Heart left ventricle (tissue), 13 donors: ENCODE measurements at regions not wholly inside any gene's neighbourhood (a gene's known extent, or its start where the extent isn't known, plus 50 kb on each side); places are given as distances from the start of the nearest gene placed in this dataset.
"Not testable (repeated sequence)": the region's sequence is repeated elsewhere in the genome, so short reads cannot be mapped to it uniquely, and the experiment has no call there.

Experiments used
- POLR2A ChIP-seq, 2 donors: fragments of 450-650 bp; IDR thresholded peaks; one replicate each; pipeline ENCODE4 v1.6.1; 2017; ENCODE audit warnings: antibody characterized with exemption in 2 of 2, mild to moderate bottlenecking in 2 of 2, moderate library complexity in 2 of 2
- TF ChIP-seq, protein P1 (sequence below), 12 donors: fragments of 200-600 bp; sonication (generic) in 4 of 12; IDR thresholded peaks; one replicate each; pipeline versions ENCODE4 v1.5.0 to v1.8.0; 2018 to 2022; ENCODE audit warnings: antibody characterized with exemption in 12 of 12, mild to moderate bottlenecking in 5 of 12
- donor health status: ischemic (EF 13 %, LVEDD 7.1; RV severe dilation, severe dysfunction).
- donor health status: DM: no; HTN: yes; CAD: no.
- donor health status: DM: no; HTN: no; CAD: no.
- donor health status: ischemic (EF 25% LVEDD 6.9; RV normal size, moderate dysfunction).
- donor health status: ischemic (EF 25% LVEDD 5.7; RV mildly dilated, moderate dysfunction).
- donor health status: ischemic (EF 35%, LVEDD 5.7; RV mildly dilated, moderate dysfunction).
- donor health status: nonischemic (EF 11% LVEDD 7.7; RV severe dilation, severe dysfunction).
- donor health status: DM: yes; HTN: yes; CAD: no.
- donor health status: PGD.
- donor health status: ischemic (EF 29% LVEDD 5.4; RV normal size, mild dysfunction).
- donor health status: nonischemic (EF 23%, LVEDD 6.1; RV moderate dilation, normal function).

DNA sequence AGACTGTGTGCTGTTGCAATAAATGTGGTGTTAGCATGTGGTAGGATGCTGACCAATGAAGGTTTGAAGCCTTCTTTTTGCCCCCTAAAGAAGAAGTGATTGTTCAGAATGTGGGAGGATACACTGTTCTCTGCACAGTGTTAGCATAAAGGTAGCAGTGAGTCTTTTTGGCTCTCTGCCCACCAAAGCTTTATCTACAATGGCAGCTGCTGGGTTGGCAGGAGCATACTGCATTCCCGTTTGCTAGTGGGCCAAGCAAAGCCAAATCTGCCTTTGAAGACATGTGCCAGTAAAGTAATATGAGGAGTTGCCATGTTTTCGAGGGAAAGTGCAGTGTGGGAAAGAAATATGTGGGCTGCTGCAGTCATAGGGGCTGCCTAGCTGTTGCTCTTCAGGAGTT, 56.4 kb upstream of the BPY2B start:
- not testable (repeated sequence) for TF ChIP-seq POLR2A (IDR thresholded peaks at IDR 0.05)
- TF ChIP-seq, protein P1, sequence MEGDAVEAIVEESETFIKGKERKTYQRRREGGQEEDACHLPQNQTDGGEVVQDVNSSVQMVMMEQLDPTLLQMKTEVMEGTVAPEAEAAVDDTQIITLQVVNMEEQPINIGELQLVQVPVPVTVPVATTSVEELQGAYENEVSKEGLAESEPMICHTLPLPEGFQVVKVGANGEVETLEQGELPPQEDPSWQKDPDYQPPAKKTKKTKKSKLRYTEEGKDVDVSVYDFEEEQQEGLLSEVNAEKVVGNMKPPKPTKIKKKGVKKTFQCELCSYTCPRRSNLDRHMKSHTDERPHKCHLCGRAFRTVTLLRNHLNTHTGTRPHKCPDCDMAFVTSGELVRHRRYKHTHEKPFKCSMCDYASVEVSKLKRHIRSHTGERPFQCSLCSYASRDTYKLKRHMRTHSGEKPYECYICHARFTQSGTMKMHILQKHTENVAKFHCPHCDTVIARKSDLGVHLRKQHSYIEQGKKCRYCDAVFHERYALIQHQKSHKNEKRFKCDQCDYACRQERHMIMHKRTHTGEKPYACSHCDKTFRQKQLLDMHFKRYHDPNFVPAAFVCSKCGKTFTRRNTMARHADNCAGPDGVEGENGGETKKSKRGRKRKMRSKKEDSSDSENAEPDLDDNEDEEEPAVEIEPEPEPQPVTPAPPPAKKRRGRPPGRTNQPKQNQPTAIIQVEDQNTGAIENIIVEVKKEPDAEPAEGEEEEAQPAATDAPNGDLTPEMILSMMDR (IDR thresholded peaks at IDR 0.05) = not testable (repeated sequence)
